ENCODE measurements at regions not wholly inside any gene's neighbourhood (a gene's known extent, or its start where the extent isn't known, plus 50 kb on each side); places are given as distances from the start of the nearest gene placed in this dataset.

DNA sequence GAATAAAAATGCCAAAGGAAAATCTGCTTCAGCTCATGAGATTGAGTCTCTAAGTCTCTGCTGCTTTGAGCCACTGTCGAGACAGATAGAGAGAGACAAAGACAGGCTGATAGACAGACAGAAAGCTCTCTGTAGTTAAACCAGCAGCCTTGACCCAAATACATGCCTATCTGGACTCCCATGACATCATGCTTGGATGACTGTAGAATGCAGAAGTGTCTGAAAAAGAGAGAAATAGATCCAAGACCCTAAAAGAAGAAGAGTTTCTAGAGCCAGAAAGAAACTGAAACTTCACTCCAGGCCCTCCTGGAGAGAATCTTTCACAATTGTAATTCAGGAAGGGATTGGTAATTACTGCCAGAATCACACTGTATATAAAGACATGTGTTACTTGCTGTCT lies 122.6 kb upstream of the PLXNC1 start:
- Histone ChIP-seq H3K4me3 (replicated peaks in 1 of 2; ENCODE audit: low read depth in 1 of 2, low read length in 2 of 2) (no peak overlapping the region), H3K4me2 (ENCODE audit: low read length) (no peak overlapping the region), H3K36me3 (ENCODE audit: control insufficient read depth in 1 of 2, insufficient read depth in 2 of 2, low read length in 2 of 2) (no peaks in the 10 kb centered on the region), H3K9me2 (ENCODE audit: insufficient read depth) (no peaks in the 10 kb centered on the region), H3K9ac (ENCODE audit: low read length) (no peak overlapping the region), H3K27me3 (ENCODE audit: insufficient read depth, low read length) (no peaks in the 10 kb centered on the region), H3K9me3 (ENCODE audit: control insufficient read depth in 1 of 2, insufficient read depth in 1 of 2, low read depth in 1 of 2, low read length in 2 of 2) (peaks cover 5 to 7% of the 10 kb centered on the region in 2 experiments; a peak in 2 of 4 replicates), H2AFZ (ENCODE audit: low read depth, low read length, poor library complexity, severe bottlenecking) (no peak overlapping the region), H3K27ac (ENCODE audit: low read depth, low read length) (no peak overlapping the region), H3K4me1 (ENCODE audit: control insufficient read depth in 1 of 2, insufficient read depth in 2 of 2, low read length in 2 of 2) (no peaks in the 10 kb centered on the region), H4K20me1 (ENCODE audit: insufficient read depth) (no peaks in the 10 kb centered on the region), H3K79me2 (ENCODE audit: insufficient read depth, low read length) (no peaks in the 10 kb centered on the region)
- intact Hi-C loops (cut with micrococcal nuclease), result no loop called here
- BruUV-seq (replicated peaks), result no TSS peak
- DNase-seq (ENCODE audit: low read depth, low spot score) (no peak), ATAC-seq (no peak)
- ChIA-PET POLR2A (no interaction called here), CTCF (no interaction called here), RAD21 (ENCODE audit: low non-redundant PET in 1 of 2, low total read pairs in 2 of 2, uncharacterized antibody in 2 of 2, unreplicated experiment in 2 of 2) (no interaction called here)
- TF ChIP-seq POLR2A (IDR thresholded peaks at IDR 0.05; ENCODE audit: borderline replicate concordance, extremely low read depth, insufficient read depth, insufficient read length), result no peak
- no peak for TF ChIP-seq POLR2AphosphoS5 (IDR thresholded peaks at IDR 0.05; ENCODE audit: low read depth, low read length)
- no peak for TF ChIP-seq TCF7L2 (IDR thresholded peaks at IDR 0.05; ENCODE audit: borderline replicate concordance, extremely low read depth, insufficient read depth, insufficient read length)
- no peak for TF ChIP-seq ELF1 (IDR thresholded peaks at IDR 0.05; ENCODE audit: borderline replicate concordance, low read depth)
- TF ChIP-seq SP1 (IDR thresholded peaks at IDR 0.05; ENCODE audit: low read depth), result no peak
- no peak for TF ChIP-seq SRF (IDR thresholded peaks at IDR 0.05; ENCODE audit: low read depth)
- no peak for TF ChIP-seq ZNF274 (IDR thresholded peaks at IDR 0.05; ENCODE audit: low read depth, low read length)
- TF ChIP-seq EZH2 (IDR thresholded peaks at IDR 0.05), result no peak
- TF ChIP-seq RAD21 (IDR thresholded peaks at IDR 0.05; ENCODE audit: low read depth), result no peak
- no peak for TF ChIP-seq FOSL1 (IDR thresholded peaks at IDR 0.05; ENCODE audit: low read depth)
- TF ChIP-seq EZH2phosphoT487 (IDR thresholded peaks at IDR 0.05; ENCODE audit: borderline replicate concordance), result no peak
- TF ChIP-seq SIN3A (IDR thresholded peaks at IDR 0.05; ENCODE audit: low read depth), result no peak
- no peak for TF ChIP-seq JUND (IDR thresholded peaks at IDR 0.05)
- no peak for TF ChIP-seq YY1 (IDR thresholded peaks at IDR 0.05; ENCODE audit: extremely low read depth, insufficient replicate concordance, low read depth, low read length)
- TF ChIP-seq CBX3 (IDR thresholded peaks at IDR 0.05; ENCODE audit: low read depth), result no peak
- TF ChIP-seq, protein P1, sequence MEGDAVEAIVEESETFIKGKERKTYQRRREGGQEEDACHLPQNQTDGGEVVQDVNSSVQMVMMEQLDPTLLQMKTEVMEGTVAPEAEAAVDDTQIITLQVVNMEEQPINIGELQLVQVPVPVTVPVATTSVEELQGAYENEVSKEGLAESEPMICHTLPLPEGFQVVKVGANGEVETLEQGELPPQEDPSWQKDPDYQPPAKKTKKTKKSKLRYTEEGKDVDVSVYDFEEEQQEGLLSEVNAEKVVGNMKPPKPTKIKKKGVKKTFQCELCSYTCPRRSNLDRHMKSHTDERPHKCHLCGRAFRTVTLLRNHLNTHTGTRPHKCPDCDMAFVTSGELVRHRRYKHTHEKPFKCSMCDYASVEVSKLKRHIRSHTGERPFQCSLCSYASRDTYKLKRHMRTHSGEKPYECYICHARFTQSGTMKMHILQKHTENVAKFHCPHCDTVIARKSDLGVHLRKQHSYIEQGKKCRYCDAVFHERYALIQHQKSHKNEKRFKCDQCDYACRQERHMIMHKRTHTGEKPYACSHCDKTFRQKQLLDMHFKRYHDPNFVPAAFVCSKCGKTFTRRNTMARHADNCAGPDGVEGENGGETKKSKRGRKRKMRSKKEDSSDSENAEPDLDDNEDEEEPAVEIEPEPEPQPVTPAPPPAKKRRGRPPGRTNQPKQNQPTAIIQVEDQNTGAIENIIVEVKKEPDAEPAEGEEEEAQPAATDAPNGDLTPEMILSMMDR (IDR thresholded peaks at IDR 0.05 in 2 of 3, conservative IDR thresholded peaks at IDR 0.05 in 1 of 3; ENCODE audit: borderline replicate concordance in 1 of 3, insufficient read depth in 1 of 3, low read depth in 2 of 3, low read length in 2 of 3), result no peak
- no peak for TF ChIP-seq EGR1 (IDR thresholded peaks at IDR 0.05; ENCODE audit: low read depth)

Data from HCT116 (cell line).